HG03095 (cell line): ENCODE measurements at regions not wholly inside any gene's neighbourhood (a gene's known extent, or its start where the extent isn't known, plus 50 kb on each side); places are given as distances from the start of the nearest gene placed in this dataset.

Source experiments
- ATAC-seq: cut with Tn5 transposase; IDR thresholded peaks from one replicate; pipeline ENCODE4 v1.9.1; 2021; ENCODE audit warnings: moderate library complexity; ENCODE audit not compliant: unreplicated experiment

GRCh38 chr10:105682911-105683310 lies 1041.8 kb downstream of the SORCS3 start:
- no peak for ATAC-seq

GRCh38 chr10:105681051-105681450 lies 1040.0 kb downstream of the SORCS3 start:
- no peak for ATAC-seq

GRCh38 chr10:105679781-105680180 lies 1038.7 kb downstream of the SORCS3 start:
- no peak for ATAC-seq

- ATAC-seq, result no peak
Observed at GRCh38 chr10:105675333-105675732, 1034.2 kb downstream of the SORCS3 start.

- no peak for ATAC-seq
Observed at GRCh38 chr10:105674448-105674847, 1033.4 kb downstream of the SORCS3 start.

- no peak for ATAC-seq
Observed at GRCh38 chr10:105658696-105659095, 1017.6 kb downstream of the SORCS3 start.

GRCh38 chr10:105656856-105657255 lies 1015.8 kb downstream of the SORCS3 start:
- ATAC-seq, result no peak

GRCh38 chr10:105650306-105650705 lies 1009.2 kb downstream of the SORCS3 start:
- no peak for ATAC-seq

GRCh38 chr10:105647354-105647753 lies 1006.3 kb downstream of the SORCS3 start:
- ATAC-seq, result no peak

- no peak for ATAC-seq
Observed at GRCh38 chr10:105644978-105645377, 1003.9 kb downstream of the SORCS3 start.

GRCh38 chr10:105644559-105644958 lies 1003.5 kb downstream of the SORCS3 start:
- no peak for ATAC-seq

- no peak for ATAC-seq
Observed at GRCh38 chr10:105644091-105644490, 1003.0 kb downstream of the SORCS3 start.

- no peak for ATAC-seq
Observed at GRCh38 chr10:105643660-105644059, 1002.6 kb downstream of the SORCS3 start.

- ATAC-seq, result no peak
Observed at GRCh38 chr10:105634281-105634680, 993.2 kb downstream of the SORCS3 start.

- no peak for ATAC-seq
Observed at GRCh38 chr10:105615715-105616365, 974.8 kb downstream of the SORCS3 start.

- ATAC-seq, result no peak
Observed at GRCh38 chr10:105611244-105611798, 970.2 kb downstream of the SORCS3 start.

GRCh38 chr10:105609451-105609850 lies 968.4 kb downstream of the SORCS3 start:
- ATAC-seq, result no peak

GRCh38 chr10:105605918-105606317 lies 964.8 kb downstream of the SORCS3 start:
- no peak for ATAC-seq

GRCh38 chr10:105605104-105605503 lies 964.0 kb downstream of the SORCS3 start:
- no peak for ATAC-seq

GRCh38 chr10:105598207-105598606 lies 957.1 kb downstream of the SORCS3 start:
- no peak for ATAC-seq

- no peak for ATAC-seq
Observed at GRCh38 chr10:105597312-105597711, 956.2 kb downstream of the SORCS3 start.

- no peak for ATAC-seq
Observed at GRCh38 chr10:105596749-105597148, 955.7 kb downstream of the SORCS3 start.

GRCh38 chr10:105594296-105594695 lies 953.2 kb downstream of the SORCS3 start:
- ATAC-seq, result no peak
